Neural cell (in vitro differentiated cells): ENCODE measurements at regions not wholly inside any gene's neighbourhood (a gene's known extent, or its start where the extent isn't known, plus 50 kb on each side); places are given as distances from the start of the nearest gene placed in this dataset.

Experiments used
- H2AFZ ChIP-seq: fragments of 200-600, 300-800 bp; sonication (generic), shearing (Covaris generic); 2 replicates; pipeline ENCODE4 v1.6.0; 2014; ENCODE audit warnings: low read depth, mild to moderate bottlenecking, antibody characterized with exemption, low read length, moderate library complexity
- H3F3A ChIP-seq: fragments of 200-600 bp; shearing (Covaris generic); 2 replicates; pipeline ENCODE4 v1.6.1; 2016; ENCODE audit warnings: mild to moderate bottlenecking, moderate library complexity, mixed read lengths, antibody characterized with exemption, low read length; ENCODE audit not compliant: insufficient read depth, poor library complexity, severe bottlenecking
- H3K27ac ChIP-seq: fragments of 200-600, 300-800 bp; sonication (generic), shearing (Covaris generic); 2 replicates; pipeline ENCODE4 v1.5.1; 2014; ENCODE audit warnings: mild to moderate bottlenecking, low read length, moderate library complexity
- H3K27me3 ChIP-seq: fragments of 300-800, 200-600 bp; sonication (generic), shearing (Covaris generic); 2 replicates; pipeline ENCODE4 v1.6.0; 2014; ENCODE audit warnings: mild to moderate bottlenecking, low read depth, low read length, moderate library complexity; ENCODE audit not compliant: insufficient read depth
- H3K36me3 ChIP-seq: fragments of 300-800, 200-600 bp; sonication (generic), shearing (Covaris generic); 2 replicates; pipeline ENCODE4 v1.5.1; 2014; ENCODE audit warnings: mild to moderate bottlenecking, antibody characterized with exemption, low read length, moderate library complexity; ENCODE audit not compliant: insufficient read depth
- H3K4me2 ChIP-seq: fragments of 300-800, 200-600 bp; sonication (generic), shearing (Covaris generic); 2 replicates; pipeline ENCODE4 v1.6.0; 2014; ENCODE audit warnings: mild to moderate bottlenecking, low read length
- H3K4me3 ChIP-seq: fragments of 300-800, 200-600 bp; sonication (generic), shearing (Covaris generic); 2 replicates; pipeline ENCODE4 v1.5.1; 2014; ENCODE audit warnings: mild to moderate bottlenecking, low read length, moderate library complexity
- H3K79me2 ChIP-seq: fragments of 200-600 bp; shearing (Covaris generic); replicated peaks from 2 replicates; pipeline ENCODE4 v1.6.0; 2014; ENCODE audit warnings: mild to moderate bottlenecking, low read length, moderate library complexity; ENCODE audit not compliant: insufficient read depth
- H3K9ac ChIP-seq: fragments of 300-800, 200-600 bp; sonication (generic), shearing (Covaris generic); 2 replicates; pipeline ENCODE4 v1.6.1; 2016; ENCODE audit warnings: mild to moderate bottlenecking, low read length, mixed read lengths
- H3K9me2 ChIP-seq: fragments of 200-600 bp; shearing (Covaris generic); 2 replicates; pipeline ENCODE4 v1.6.1; 2016; ENCODE audit warnings: mild to moderate bottlenecking, low read length, mixed read lengths; ENCODE audit not compliant: insufficient read depth
- H3K9me3 ChIP-seq: fragments of 200-600, 300-800 bp; sonication (generic), shearing (Covaris generic); 2 replicates; pipeline ENCODE4 v1.6.1; 2016; ENCODE audit warnings: mild to moderate bottlenecking, mixed run types, low read length, moderate library complexity, mixed read lengths
- H4K20me1 ChIP-seq: fragments of 200-600 bp; shearing (Covaris generic); 2 replicates; pipeline ENCODE4 v1.6.1; 2016; ENCODE audit warnings: mild to moderate bottlenecking, mixed run types; ENCODE audit not compliant: insufficient read depth
- CTCF ChIP-seq: fragments of 450-650 bp; IDR thresholded peaks from 2 replicates; pipeline ENCODE4 v1.5.1; 2014; ENCODE audit warnings: antibody characterized with exemption, mild to moderate bottlenecking, moderate library complexity; ENCODE audit not compliant: poor library complexity, severe bottlenecking
- EP300 ChIP-seq: fragments of 450-650 bp; conservative IDR thresholded peaks from 2 replicates; pipeline ENCODE4 v1.6.1; 2014; ENCODE audit warnings: antibody characterized with exemption, mild to moderate bottlenecking, moderate library complexity; ENCODE audit not compliant: poor library complexity, severe bottlenecking
- EZH2 ChIP-seq: fragments of 200-600, 300-800 bp; shearing (Covaris generic), sonication (generic); IDR thresholded peaks from 2 replicates; pipeline ENCODE4 v1.6.1; 2014; ENCODE audit warnings: antibody characterized with exemption, low read length, borderline replicate concordance, mild to moderate bottlenecking; ENCODE audit not compliant: insufficient read depth, poor library complexity, severe bottlenecking
- MXI1 ChIP-seq: fragments of 450-650 bp; conservative IDR thresholded peaks from 2 replicates; pipeline ENCODE4 v1.6.1; 2014; ENCODE audit warnings: antibody characterized with exemption, mild to moderate bottlenecking; ENCODE audit not compliant: poor library complexity, severe bottlenecking
- POLR2AphosphoS5 ChIP-seq: IDR thresholded peaks from 2 replicates; pipeline ENCODE4 v1.6.1; 2012
- SMC3 ChIP-seq: fragments of 450-650 bp; conservative IDR thresholded peaks from 2 replicates; pipeline ENCODE4 v1.6.1; 2014; ENCODE audit warnings: antibody characterized with exemption, mild to moderate bottlenecking, moderate library complexity; ENCODE audit not compliant: poor library complexity
- TAF1 ChIP-seq: IDR thresholded peaks from 2 replicates; pipeline ENCODE4 v1.6.1; 2012; ENCODE audit warnings: low read depth
- TF ChIP-seq, protein P1 (sequence below): IDR thresholded peaks from 2 replicates; pipeline ENCODE4 v1.6.1; 2012; ENCODE audit warnings: borderline replicate concordance

DNA sequence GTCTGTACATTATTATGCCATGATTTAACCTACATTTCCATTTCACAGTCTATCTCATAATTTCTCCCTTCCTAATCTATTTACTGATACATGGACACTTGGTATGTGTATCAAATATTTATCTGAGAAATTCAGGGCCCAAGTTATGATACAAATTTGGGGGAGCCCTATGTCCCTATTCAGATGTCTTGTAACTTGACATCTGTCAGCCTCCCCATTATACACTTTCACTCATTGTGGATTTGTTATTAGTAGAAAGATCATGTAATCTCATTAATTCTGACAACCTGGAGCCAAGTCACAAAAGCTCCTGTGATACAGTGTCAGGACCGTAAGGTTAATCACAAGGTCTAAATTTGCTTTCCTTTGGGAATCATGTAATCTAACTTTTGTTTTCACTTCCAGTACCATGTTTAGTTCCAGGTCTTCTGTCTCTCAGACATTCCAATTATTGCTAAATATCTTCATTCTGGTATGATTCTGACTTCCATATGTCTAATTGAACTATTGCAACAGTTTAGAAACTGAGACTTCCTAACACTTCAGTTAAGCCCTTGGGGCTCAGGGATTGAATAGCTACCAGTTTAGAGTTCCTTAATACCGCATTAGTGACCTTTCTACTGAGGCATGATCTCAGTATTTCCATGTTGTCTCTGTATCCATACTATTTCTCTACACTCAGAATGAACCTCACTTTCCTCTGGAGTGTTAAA lies 182.9 kb upstream of the NUDT12 start:
- Histone ChIP-seq H3K4me2 (no peak overlapping the region), H3K4me3 (no peak overlapping the region), H2AFZ (no peak overlapping the region), H4K20me1 (no peaks in the 10 kb centered on the region), H3K27ac (no peak overlapping the region), H3K27me3 (no peaks in the 10 kb centered on the region), H3F3A (no peaks in the 10 kb centered on the region), H3K9ac (no peak overlapping the region), H3K36me3 (no peaks in the 10 kb centered on the region), H3K9me3 (no peaks in the 10 kb centered on the region), H3K79me2 (no peaks in the 10 kb centered on the region), H3K9me2 (no peaks in the 10 kb centered on the region)
- TF ChIP-seq POLR2AphosphoS5, result peak; percentile 70
- TF ChIP-seq EZH2, result no peak
- TF ChIP-seq CTCF, result no peak
- TF ChIP-seq EP300, result peak; percentile 95

GRCh38 chr5:103744159-103744558 lies 181.6 kb upstream of the NUDT12 start:
- Histone ChIP-seq H3K4me2 (no peak overlapping the region), H3K4me3 (no peak overlapping the region)

More at GRCh38 chr5:103744159-103744558, 181.6 kb upstream of the NUDT12 start:
- Histone ChIP-seq H3K9me2 (no peaks in the 10 kb centered on the region), H4K20me1 (no peaks in the 10 kb centered on the region), H3K27ac (no peak overlapping the region), H3K27me3 (no peaks in the 10 kb centered on the region), H2AFZ (no peak overlapping the region), H3F3A (no peaks in the 10 kb centered on the region), H3K9me3 (no peaks in the 10 kb centered on the region), H3K79me2 (no peaks in the 10 kb centered on the region), H3K9ac (no peak overlapping the region), H3K36me3 (no peaks in the 10 kb centered on the region)
- TF ChIP-seq, protein P1, sequence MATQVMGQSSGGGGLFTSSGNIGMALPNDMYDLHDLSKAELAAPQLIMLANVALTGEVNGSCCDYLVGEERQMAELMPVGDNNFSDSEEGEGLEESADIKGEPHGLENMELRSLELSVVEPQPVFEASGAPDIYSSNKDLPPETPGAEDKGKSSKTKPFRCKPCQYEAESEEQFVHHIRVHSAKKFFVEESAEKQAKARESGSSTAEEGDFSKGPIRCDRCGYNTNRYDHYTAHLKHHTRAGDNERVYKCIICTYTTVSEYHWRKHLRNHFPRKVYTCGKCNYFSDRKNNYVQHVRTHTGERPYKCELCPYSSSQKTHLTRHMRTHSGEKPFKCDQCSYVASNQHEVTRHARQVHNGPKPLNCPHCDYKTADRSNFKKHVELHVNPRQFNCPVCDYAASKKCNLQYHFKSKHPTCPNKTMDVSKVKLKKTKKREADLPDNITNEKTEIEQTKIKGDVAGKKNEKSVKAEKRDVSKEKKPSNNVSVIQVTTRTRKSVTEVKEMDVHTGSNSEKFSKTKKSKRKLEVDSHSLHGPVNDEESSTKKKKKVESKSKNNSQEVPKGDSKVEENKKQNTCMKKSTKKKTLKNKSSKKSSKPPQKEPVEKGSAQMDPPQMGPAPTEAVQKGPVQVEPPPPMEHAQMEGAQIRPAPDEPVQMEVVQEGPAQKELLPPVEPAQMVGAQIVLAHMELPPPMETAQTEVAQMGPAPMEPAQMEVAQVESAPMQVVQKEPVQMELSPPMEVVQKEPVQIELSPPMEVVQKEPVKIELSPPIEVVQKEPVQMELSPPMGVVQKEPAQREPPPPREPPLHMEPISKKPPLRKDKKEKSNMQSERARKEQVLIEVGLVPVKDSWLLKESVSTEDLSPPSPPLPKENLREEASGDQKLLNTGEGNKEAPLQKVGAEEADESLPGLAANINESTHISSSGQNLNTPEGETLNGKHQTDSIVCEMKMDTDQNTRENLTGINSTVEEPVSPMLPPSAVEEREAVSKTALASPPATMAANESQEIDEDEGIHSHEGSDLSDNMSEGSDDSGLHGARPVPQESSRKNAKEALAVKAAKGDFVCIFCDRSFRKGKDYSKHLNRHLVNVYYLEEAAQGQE, result no peak
- TF ChIP-seq EZH2 (no peak), EP300 (no peak), MXI1 (no peak), POLR2AphosphoS5 (no peak), CTCF (no peak), SMC3 (no peak), TAF1 (no peak)
